ENCODE measurements at regions not wholly inside any gene's neighbourhood (a gene's known extent, or its start where the extent isn't known, plus 50 kb on each side); places are given as distances from the start of the nearest gene placed in this dataset.

DNA sequence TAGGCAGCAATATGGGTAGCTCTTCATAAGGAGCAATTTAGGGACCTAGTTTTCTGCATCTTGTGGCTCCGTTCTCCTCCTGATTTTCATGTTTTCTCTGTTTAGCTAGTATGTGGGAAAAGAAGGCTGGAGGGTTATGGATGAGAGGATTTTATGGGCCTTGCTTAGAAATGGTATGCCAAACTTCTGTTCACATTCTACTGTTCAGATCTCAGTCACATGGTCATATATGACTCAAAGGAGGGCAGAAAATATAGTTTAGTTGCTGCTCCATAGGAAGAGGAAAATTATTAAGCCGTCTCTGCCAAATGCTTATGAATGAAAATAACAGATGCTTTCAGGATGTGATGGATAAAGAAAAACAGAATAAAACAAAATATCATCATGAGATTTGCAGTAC, 361.8 kb upstream of the CWC22 start:
- no peak for DNase-seq (ENCODE audit: low read depth, low spot score)

- no peak for DNase-seq (ENCODE audit: low read depth, low spot score)
These were observed 360.7 kb upstream of the CWC22 start for GRCh38 chr2:180367815-180368214.

- DNase-seq (ENCODE audit: low read depth, low spot score) = peak; percentile 12
These were observed 359.4 kb upstream of the CWC22 start for GRCh38 chr2:180366481-180366880.

DNA sequence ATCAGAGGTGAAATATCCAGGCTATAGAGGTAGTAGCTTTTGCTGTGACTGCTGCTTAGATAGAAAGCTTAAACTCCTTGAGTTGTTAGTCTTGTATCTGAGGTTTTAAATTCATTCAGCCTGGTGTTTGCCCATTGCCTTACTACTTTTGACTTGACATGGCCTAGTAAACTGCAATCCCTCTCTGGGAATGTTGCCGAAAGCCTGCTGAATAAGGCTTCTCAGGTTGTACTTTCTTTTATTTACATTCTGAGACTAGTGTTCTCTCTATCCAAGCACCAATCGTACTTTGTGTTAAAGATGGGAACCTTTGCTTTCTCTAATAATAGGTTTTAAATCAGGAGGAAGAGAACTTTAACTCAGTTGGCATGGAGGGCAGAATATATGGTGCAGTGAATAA, 357.6 kb upstream of the CWC22 start:
- no peak for DNase-seq (ENCODE audit: low read depth, low spot score)

- DNase-seq (ENCODE audit: low read depth, low spot score) = no peak
These were observed 353.2 kb upstream of the CWC22 start for GRCh38 chr2:180360283-180360618.

GRCh38 chr2:180359522-180360282, 352.6 kb upstream of the CWC22 start:
- DNase-seq (ENCODE audit: low read depth, low spot score) = no peak

GRCh38 chr2:180358458-180358857, 351.4 kb upstream of the CWC22 start:
- DNase-seq (ENCODE audit: low read depth, low spot score) = no peak

DNA sequence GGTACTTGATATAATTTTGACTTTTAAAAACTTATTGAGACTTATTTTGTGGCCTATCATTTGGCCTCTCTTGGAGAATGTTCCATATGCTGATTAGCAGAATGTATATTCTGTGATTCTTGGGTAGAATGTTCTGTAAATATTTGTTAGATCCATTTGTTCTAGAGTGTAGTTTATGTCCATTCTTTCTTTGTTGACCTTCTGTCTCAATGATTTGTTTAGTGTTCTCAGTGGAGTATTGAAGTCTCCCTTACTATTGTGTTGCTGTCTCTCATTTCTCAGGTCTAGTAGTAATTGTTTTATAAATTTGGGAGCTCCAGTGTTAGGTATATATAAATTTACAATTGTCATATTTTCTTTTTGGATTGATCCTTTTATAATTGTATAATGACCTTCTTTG, 349.6 kb upstream of the CWC22 start:
- no peak for DNase-seq (ENCODE audit: low read depth, low spot score)

DNA sequence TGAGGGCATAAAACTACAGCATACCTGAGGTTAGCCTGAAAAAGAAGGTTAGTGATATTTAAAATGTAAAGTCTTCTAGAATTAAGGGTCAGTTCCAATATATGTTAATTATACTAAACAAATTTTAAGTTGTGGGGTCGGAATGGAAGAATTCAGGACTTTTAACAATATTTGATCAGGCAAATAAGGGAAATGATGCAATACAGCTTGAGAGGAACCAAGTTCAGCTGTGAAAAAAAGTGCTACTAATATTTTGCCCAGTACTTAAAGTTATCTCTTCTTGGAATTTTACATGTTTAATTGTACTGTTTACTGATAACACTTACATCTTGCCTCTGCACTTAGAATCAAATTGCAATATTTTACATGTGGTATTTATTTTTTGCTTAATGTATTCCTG, 345.5 kb upstream of the CWC22 start:
- no peak for DNase-seq (ENCODE audit: low read depth, low spot score)

DNA sequence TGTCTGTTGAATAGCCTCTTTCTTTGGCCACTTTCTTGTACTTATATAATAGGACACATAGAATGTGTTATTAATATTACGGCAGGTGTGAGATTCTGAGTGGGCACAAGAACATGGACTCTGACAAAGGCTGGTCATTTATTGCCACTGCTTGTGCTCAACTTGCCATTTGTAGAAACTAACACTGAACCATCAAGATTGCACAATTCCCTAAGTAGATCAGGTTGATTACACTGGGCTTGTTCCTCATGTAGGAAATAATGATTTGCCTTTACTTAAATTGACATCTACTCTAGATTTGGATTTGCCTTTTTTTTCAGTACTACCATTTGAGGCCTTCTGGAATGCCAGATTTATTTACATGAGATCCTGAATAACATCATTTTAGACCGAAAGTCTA, 342.7 kb upstream of the CWC22 start:
- no peak for DNase-seq (ENCODE audit: low read depth, low spot score)

GRCh38 chr2:180343528-180344345, 336.6 kb upstream of the CWC22 start:
- no peak for DNase-seq (ENCODE audit: low read depth, low spot score)

- DNase-seq (ENCODE audit: low read depth, low spot score) = no peak
These were observed 330.0 kb upstream of the CWC22 start for GRCh38 chr2:180337136-180337535.

GRCh38 chr2:180336550-180336949, 329.5 kb upstream of the CWC22 start:
- no peak for DNase-seq (ENCODE audit: low read depth, low spot score)

- no peak for DNase-seq (ENCODE audit: low read depth, low spot score)
These were observed 327.4 kb upstream of the CWC22 start for GRCh38 chr2:180334514-180334913.

DNA sequence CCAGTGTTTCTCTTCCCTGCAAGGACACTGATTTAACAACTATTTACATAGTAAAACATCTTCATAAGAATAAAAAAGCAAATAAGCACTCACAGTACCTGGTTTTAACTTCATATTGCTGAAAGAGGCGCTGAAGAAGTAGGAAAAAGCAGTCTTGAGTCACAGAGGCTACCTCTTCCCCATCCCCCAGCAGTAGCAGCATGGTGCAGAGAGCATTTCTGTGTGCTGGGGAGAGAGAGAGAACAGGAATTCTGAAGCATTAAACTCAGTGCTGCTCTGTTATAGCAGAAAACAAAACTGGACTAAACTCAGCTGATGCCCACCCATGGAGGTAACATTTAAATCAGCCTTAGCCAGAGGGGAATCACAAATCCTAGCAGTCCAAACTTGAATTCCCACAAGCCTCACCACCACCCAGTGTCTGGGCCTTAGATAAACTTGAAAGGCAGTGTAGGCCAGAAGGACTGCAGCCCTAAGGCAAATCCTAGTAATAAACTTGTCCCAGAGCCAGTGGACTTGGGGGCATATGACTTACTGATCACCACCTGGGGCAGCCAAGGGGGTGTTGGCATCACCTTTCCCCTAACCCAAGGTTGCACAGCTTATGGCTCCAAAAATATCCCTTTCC, 321.8 kb upstream of the CWC22 start:
- DNase-seq (ENCODE audit: low read depth, low spot score) = no peak

GRCh38 chr2:180327185-180327584, 320.1 kb upstream of the CWC22 start:
- no peak for DNase-seq (ENCODE audit: low read depth, low spot score)

GRCh38 chr2:180325416-180326120, 318.5 kb upstream of the CWC22 start:
- no peak for DNase-seq (ENCODE audit: low read depth, low spot score)

- DNase-seq (ENCODE audit: low read depth, low spot score) = no peak
These were observed 317.1 kb upstream of the CWC22 start for GRCh38 chr2:180324182-180324581.

GRCh38 chr2:180322781-180323180, 315.7 kb upstream of the CWC22 start:
- no peak for DNase-seq (ENCODE audit: low read depth, low spot score)

- DNase-seq (ENCODE audit: low read depth, low spot score) = no peak
These were observed 312.7 kb upstream of the CWC22 start for GRCh38 chr2:180319586-180320405.

GRCh38 chr2:180314086-180314485, 307.0 kb upstream of the CWC22 start:
- DNase-seq (ENCODE audit: low read depth, low spot score) = no peak
